ENCODE measurements at regions not wholly inside any gene's neighbourhood (a gene's known extent, or its start where the extent isn't known, plus 50 kb on each side); places are given as distances from the start of the nearest gene placed in this dataset.
"Not testable (repeated sequence)": the region's sequence is repeated elsewhere in the genome, so short reads cannot be mapped to it uniquely, and the experiment has no call there.

GRCh38 chr4:187408447-187408846 lies 587.1 kb upstream of the ZFP42 start:
- not testable (repeated sequence) for TF ChIP-seq CTCF, POLR2AphosphoS5, EP300 (IDR thresholded peaks at IDR 0.05)

Data from gastroesophageal sphincter (tissue), 3 donors.